Ishikawa (cell line): ENCODE measurements at regions not wholly inside any gene's neighbourhood (a gene's known extent, or its start where the extent isn't known, plus 50 kb on each side); places are given as distances from the start of the nearest gene placed in this dataset.

ENCODE experiments used
- CEBPB ChIP-seq: IDR thresholded peaks from 2 replicates; pipeline ENCODE4 v1.6.1; 2012
- EP300 ChIP-seq: IDR thresholded peaks from 2 replicates; pipeline ENCODE4 v1.6.1; 2012; ENCODE audit warnings: borderline replicate concordance
- TAF1 ChIP-seq: IDR thresholded peaks from 2 replicates; pipeline ENCODE4 v1.6.1; 2012; ENCODE audit warnings: low read depth, mild to moderate bottlenecking
- TF ChIP-seq, protein P1 (sequence below): IDR thresholded peaks from 2 replicates; pipeline ENCODE4 v1.6.1; 2012

DNA sequence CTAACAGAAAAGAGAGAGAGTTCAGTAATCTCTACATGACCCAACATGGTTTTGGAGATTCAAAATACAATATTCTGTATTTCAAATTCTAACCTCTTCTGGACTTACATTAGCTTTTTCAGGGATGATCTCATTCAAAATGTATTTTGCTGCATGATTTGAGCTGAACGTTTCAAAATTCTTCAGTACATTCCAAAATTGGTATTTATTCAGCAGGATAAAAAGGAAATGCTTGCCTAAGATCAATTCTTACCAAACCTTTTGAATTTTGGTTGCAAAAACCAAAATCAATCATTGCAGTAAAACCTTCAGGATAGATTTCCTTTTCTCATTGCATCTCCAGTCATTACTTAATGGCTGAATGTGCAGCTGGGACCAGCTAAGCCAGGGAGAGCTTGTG is 1761.3 kb upstream of the SEL1L start:
- TF ChIP-seq CEBPB (no peak), EP300 (no peak), TAF1 (no peak)
- TF ChIP-seq, protein P1, sequence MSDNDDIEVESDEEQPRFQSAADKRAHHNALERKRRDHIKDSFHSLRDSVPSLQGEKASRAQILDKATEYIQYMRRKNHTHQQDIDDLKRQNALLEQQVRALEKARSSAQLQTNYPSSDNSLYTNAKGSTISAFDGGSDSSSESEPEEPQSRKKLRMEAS: no peak
